Glutamatergic neuron (in vitro differentiated cells): ENCODE measurements at regions not wholly inside any gene's neighbourhood (a gene's known extent, or its start where the extent isn't known, plus 50 kb on each side); places are given as distances from the start of the nearest gene placed in this dataset.
A peak's percentile ranks its signal among the peaks of the same experiment; 100 is the strongest.

ENCODE experiments used
- DNase-seq: peaks from one replicate; pipeline ENCODE4 v3.0.0; 2022
- H3K27ac Mint-ChIP-seq: one replicate; pipeline ENCODE4 v1.8.0; 2020; ENCODE audit warnings: mild to moderate bottlenecking, mixed read lengths, inconsistent platforms; ENCODE audit not compliant: unreplicated experiment
- H3K27me3 Mint-ChIP-seq: one replicate; pipeline ENCODE4 v1.8.0; 2020; ENCODE audit warnings: mild to moderate bottlenecking, moderate library complexity, mixed read lengths, inconsistent platforms; ENCODE audit not compliant: unreplicated experiment
- H3K36me3 Mint-ChIP-seq: one replicate; pipeline ENCODE4 v1.8.0; 2020; ENCODE audit warnings: mild to moderate bottlenecking, mixed read lengths, inconsistent platforms; ENCODE audit not compliant: unreplicated experiment
- H3K4me1 Mint-ChIP-seq: one replicate; pipeline ENCODE4 v1.8.0; 2020; ENCODE audit warnings: mild to moderate bottlenecking, low read depth, mixed read lengths, inconsistent platforms; ENCODE audit not compliant: unreplicated experiment
- H3K4me3 Mint-ChIP-seq: one replicate; pipeline ENCODE4 v1.8.0; 2020; ENCODE audit warnings: mild to moderate bottlenecking, mixed read lengths, inconsistent platforms; ENCODE audit not compliant: unreplicated experiment
- H3K9me3 Mint-ChIP-seq: one replicate; pipeline ENCODE4 v1.8.0; 2020; ENCODE audit warnings: mild to moderate bottlenecking, moderate library complexity, mixed read lengths, inconsistent platforms; ENCODE audit not compliant: unreplicated experiment
- TF ChIP-seq, protein P1 (sequence below): fragments of 200-600 bp; sonication (generic); IDR thresholded peaks from one replicate; pipeline ENCODE4 v1.5.0; 2021; ENCODE audit not compliant: partially characterized antibody, unreplicated experiment

DNA sequence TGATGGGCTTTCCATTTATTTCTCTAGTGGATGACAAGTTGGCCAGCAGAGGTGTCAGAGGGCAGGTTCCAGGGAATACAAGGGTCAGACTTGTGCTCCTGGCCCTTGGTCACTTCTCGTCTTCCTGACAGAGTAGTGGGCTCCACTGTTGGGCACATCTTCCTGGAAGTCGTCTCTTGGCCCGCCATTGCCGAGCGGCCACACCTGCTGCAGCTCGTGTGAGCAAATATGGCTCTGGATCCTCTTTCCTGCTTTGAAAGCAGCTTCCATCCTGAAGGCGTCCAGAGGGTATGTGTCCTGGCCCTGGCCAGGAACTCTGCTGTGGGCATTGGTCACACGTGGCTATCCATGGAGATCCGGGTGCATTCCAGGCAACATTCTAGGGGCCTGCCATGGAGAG is 100.2 kb downstream of the SNRPN start:
- TF ChIP-seq, protein P1, sequence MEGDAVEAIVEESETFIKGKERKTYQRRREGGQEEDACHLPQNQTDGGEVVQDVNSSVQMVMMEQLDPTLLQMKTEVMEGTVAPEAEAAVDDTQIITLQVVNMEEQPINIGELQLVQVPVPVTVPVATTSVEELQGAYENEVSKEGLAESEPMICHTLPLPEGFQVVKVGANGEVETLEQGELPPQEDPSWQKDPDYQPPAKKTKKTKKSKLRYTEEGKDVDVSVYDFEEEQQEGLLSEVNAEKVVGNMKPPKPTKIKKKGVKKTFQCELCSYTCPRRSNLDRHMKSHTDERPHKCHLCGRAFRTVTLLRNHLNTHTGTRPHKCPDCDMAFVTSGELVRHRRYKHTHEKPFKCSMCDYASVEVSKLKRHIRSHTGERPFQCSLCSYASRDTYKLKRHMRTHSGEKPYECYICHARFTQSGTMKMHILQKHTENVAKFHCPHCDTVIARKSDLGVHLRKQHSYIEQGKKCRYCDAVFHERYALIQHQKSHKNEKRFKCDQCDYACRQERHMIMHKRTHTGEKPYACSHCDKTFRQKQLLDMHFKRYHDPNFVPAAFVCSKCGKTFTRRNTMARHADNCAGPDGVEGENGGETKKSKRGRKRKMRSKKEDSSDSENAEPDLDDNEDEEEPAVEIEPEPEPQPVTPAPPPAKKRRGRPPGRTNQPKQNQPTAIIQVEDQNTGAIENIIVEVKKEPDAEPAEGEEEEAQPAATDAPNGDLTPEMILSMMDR: no peak
- Mint-ChIP-seq H3K36me3 (peaks cover 95% of the 10 kb centered on the region), H3K27me3 (peaks cover 60% of the 10 kb centered on the region), H3K4me1 (peaks cover 1% of the 10 kb centered on the region), H3K27ac (no peak overlapping the region), H3K4me3 (no peak overlapping the region), H3K9me3 (peaks cover 90% of the 10 kb centered on the region)
- DNase-seq: no peak

DNA sequence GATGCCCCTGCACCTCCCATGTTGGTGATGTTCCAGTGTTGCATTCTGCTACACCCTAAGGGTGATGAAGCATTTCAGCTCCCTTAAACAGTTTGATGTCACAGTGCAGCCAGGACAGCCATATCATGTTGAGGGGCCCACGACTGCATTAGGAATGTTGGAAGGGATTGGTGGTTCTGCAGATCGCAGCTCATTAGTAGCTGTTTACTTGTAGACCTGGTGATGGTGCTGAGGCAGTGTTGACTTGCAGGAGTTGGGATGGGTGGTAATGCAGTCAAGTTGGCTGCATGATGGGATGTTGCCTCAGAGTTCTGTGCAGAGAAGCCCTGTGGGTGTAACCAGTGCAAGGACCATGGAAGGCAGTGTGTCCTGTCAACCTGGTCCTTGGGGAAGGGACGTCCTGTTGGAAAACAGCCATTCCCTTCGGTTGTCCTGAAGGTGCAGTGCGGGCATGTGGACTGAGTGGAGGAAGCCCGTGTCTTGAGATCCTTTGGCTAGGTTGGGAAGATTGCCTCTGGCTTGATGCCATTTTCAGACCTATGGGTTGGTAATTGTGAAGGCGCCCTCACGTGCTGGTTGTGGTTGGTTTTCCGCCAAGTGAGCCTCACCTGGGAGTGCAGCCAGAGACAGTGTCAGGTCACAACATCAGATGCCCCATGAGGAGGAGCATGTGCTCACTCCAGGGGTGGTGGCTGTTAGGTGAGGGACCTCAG is 100.7 kb downstream of the SNRPN start:
- TF ChIP-seq, protein P1: no peak
- peaks cover 61% of the 10 kb centered on the region for H3K27me3 Mint-ChIP-seq
- no peak for DNase-seq
- peak overlapping the region; percentile 78 for H3K27ac Mint-ChIP-seq
- peaks cover 90% of the 10 kb centered on the region for H3K9me3 Mint-ChIP-seq
- no peak overlapping the region for H3K4me3 Mint-ChIP-seq
- H3K36me3 Mint-ChIP-seq: peaks cover 95% of the 10 kb centered on the region
- H3K4me1 Mint-ChIP-seq: peaks cover 1% of the 10 kb centered on the region

DNA sequence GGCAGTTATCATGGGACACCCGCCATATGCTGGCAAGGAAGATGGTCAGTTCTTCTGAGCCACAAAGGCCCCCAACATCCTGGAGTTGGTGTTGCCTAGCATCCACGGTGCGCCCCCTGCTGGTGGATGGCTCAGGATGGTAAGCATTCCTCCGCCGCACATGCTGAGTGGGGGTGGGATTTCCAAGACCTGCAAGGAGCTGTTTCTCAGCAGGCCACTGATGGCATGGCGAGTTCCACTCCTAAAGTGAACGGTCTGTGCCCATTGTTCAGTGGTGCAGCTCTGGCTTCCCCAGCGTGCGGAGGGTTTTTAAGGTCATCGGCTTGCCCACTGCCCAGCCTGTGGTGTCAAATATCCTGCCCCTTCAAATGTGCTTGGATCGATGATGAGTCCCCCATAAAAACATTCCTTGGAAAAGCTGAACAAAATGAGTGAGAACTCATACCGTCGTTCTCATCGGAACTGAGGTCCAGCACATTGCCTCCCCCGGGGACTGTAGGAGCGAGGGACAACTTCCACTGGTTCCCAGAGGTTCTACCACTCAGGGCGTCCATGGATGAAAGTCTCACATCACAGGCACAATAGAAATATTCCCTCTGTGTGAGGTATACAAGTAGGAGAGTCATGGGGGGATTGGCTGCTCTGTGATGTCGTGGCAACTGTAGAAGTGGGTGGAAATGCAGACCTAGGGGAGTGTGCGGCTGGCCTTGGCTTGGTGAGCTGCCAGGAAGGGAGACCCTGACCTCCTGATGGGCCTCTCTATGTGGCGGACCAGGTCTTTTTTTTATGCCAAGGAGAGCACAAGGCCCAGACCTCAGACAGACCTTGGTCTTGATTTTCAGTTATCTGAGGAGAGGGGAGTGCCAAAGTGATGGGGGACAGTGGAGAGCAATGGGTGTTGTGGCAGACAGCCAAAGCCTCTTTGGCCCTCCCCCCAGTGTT is 102.0 kb downstream of the SNRPN start:
- Mint-ChIP-seq H3K4me1 (no peaks in the 10 kb centered on the region), H3K4me3 (no peak overlapping the region), H3K27ac (no peak overlapping the region), H3K36me3 (peaks cover 95% of the 10 kb centered on the region), H3K9me3 (peaks cover 89% of the 10 kb centered on the region), H3K27me3 (peaks cover 59% of the 10 kb centered on the region)
- no peak for DNase-seq
- TF ChIP-seq, protein P1: no peak

DNA sequence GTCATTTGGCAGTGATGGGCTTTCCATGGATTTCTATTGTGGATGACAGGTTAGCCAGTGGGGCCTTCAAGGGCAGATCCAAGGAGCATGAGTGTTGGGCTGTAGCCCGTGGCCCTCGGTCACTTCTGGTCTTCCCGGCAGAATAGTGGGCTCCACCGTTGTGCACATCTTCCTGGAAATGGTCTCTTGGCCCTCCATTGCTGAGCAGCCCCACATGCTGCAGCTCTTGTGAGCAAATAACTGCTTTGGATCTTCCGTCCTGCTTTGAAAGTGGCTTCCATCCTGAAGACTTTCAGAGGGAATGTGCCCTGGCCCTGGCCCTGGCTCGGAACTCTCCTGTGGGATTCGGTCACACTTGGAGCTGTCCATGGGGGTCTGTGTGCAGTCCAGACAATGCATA is 102.8 kb downstream of the SNRPN start:
- peaks cover 92% of the 10 kb centered on the region for H3K9me3 Mint-ChIP-seq

More for the DNA sequence above, 102.8 kb downstream of the SNRPN start:
- peaks cover 98% of the 10 kb centered on the region for H3K36me3 Mint-ChIP-seq
- no peak overlapping the region for H3K4me3 Mint-ChIP-seq
- DNase-seq: no peak
- TF ChIP-seq, protein P1: no peak
- H3K4me1 Mint-ChIP-seq: no peaks in the 10 kb centered on the region
- H3K27ac Mint-ChIP-seq: peak overlapping the region; percentile 13
- peaks cover 58% of the 10 kb centered on the region for H3K27me3 Mint-ChIP-seq
